ENCODE measurements at regions not wholly inside any gene's neighbourhood (a gene's known extent, or its start where the extent isn't known, plus 50 kb on each side); places are given as distances from the start of the nearest gene placed in this dataset.

GRCh38 chr9:107700847-107701246, 211.3 kb upstream of the KLF4 start:
- Histone ChIP-seq H2AFZ (ENCODE audit: low read depth, low read length) (no peak overlapping the region), H3K9me3 (ENCODE audit: insufficient read depth, low read length) (no peaks in the 10 kb centered on the region), H4K20me1 (ENCODE audit: insufficient read depth, low read length) (no peaks in the 10 kb centered on the region), H3K4me2 (ENCODE audit: low read length) (no peak overlapping the region), H3K36me3 (replicated peaks; ENCODE audit: low read depth, low read length) (no peaks in the 10 kb centered on the region), H3K27me3 (ENCODE audit: low read depth, low read length) (peaks cover 5% of the 10 kb centered on the region), H3K4me3 (ENCODE audit: low read length) (no peak overlapping the region), H3K79me2 (ENCODE audit: low read length) (no peaks in the 10 kb centered on the region), H3K9ac (ENCODE audit: low read length) (no peak overlapping the region), H3K27ac (ENCODE audit: low read length) (no peak overlapping the region), H3K4me1 (ENCODE audit: low read length) (no peaks in the 10 kb centered on the region)
- TF ChIP-seq EZH2phosphoT487 (IDR thresholded peaks at IDR 0.05; ENCODE audit: low read depth) (no peak), CTCF (IDR thresholded peaks at IDR 0.05; ENCODE audit: low read depth, low read length) (no peak)

GRCh38 chr9:107699231-107699630, 209.7 kb upstream of the KLF4 start:
- H3K9ac ChIP-seq (ENCODE audit: low read length): no peak overlapping the region
- H3K4me2 ChIP-seq (ENCODE audit: low read length): no peak overlapping the region
- TF ChIP-seq CTCF (IDR thresholded peaks at IDR 0.05; ENCODE audit: low read depth, low read length) (no peak), EZH2phosphoT487 (IDR thresholded peaks at IDR 0.05; ENCODE audit: low read depth) (no peak)
- H2AFZ ChIP-seq (ENCODE audit: low read depth, low read length): no peak overlapping the region
- no peaks in the 10 kb centered on the region for H3K36me3 ChIP-seq (replicated peaks; ENCODE audit: low read depth, low read length)
- no peaks in the 10 kb centered on the region for H4K20me1 ChIP-seq (ENCODE audit: insufficient read depth, low read length)
- H3K4me1 ChIP-seq (ENCODE audit: low read length): no peaks in the 10 kb centered on the region
- H3K27ac ChIP-seq (ENCODE audit: low read length): no peak overlapping the region
- no peaks in the 10 kb centered on the region for H3K79me2 ChIP-seq (ENCODE audit: low read length)
- no peak overlapping the region for H3K4me3 ChIP-seq (ENCODE audit: low read length)
- no peaks in the 10 kb centered on the region for H3K27me3 ChIP-seq (ENCODE audit: low read depth, low read length)
- no peaks in the 10 kb centered on the region for H3K9me3 ChIP-seq (ENCODE audit: insufficient read depth, low read length)

GRCh38 chr9:107698779-107699178, 209.2 kb upstream of the KLF4 start:
- Histone ChIP-seq H3K79me2 (ENCODE audit: low read length) (no peaks in the 10 kb centered on the region), H3K36me3 (replicated peaks; ENCODE audit: low read depth, low read length) (no peaks in the 10 kb centered on the region), H3K27ac (ENCODE audit: low read length) (no peak overlapping the region), H3K9me3 (ENCODE audit: insufficient read depth, low read length) (no peaks in the 10 kb centered on the region), H4K20me1 (ENCODE audit: insufficient read depth, low read length) (no peaks in the 10 kb centered on the region), H3K27me3 (ENCODE audit: low read depth, low read length) (no peaks in the 10 kb centered on the region; the same call in 1 of the 2 replicates), H3K4me2 (ENCODE audit: low read length) (no peak overlapping the region), H3K4me3 (ENCODE audit: low read length) (no peak overlapping the region), H3K4me1 (ENCODE audit: low read length) (no peaks in the 10 kb centered on the region), H2AFZ (ENCODE audit: low read depth, low read length) (no peak overlapping the region), H3K9ac (ENCODE audit: low read length) (no peak overlapping the region)
- TF ChIP-seq CTCF (IDR thresholded peaks at IDR 0.05; ENCODE audit: low read depth, low read length): no peak
- no peak for TF ChIP-seq EZH2phosphoT487 (IDR thresholded peaks at IDR 0.05; ENCODE audit: low read depth)

- Histone ChIP-seq H3K27ac (ENCODE audit: low read length) (no peak overlapping the region), H2AFZ (ENCODE audit: low read depth, low read length) (no peak overlapping the region), H4K20me1 (ENCODE audit: insufficient read depth, low read length) (no peaks in the 10 kb centered on the region), H3K36me3 (replicated peaks; ENCODE audit: low read depth, low read length) (no peaks in the 10 kb centered on the region), H3K9ac (ENCODE audit: low read length) (no peak overlapping the region), H3K4me3 (ENCODE audit: low read length) (no peak overlapping the region), H3K9me3 (ENCODE audit: insufficient read depth, low read length) (no peaks in the 10 kb centered on the region), H3K27me3 (ENCODE audit: low read depth, low read length) (peaks cover 6% of the 10 kb centered on the region; the same call in 1 of the 2 replicates), H3K4me1 (ENCODE audit: low read length) (no peaks in the 10 kb centered on the region), H3K79me2 (ENCODE audit: low read length) (no peaks in the 10 kb centered on the region), H3K4me2 (ENCODE audit: low read length) (no peak overlapping the region)
- no peak for TF ChIP-seq CTCF (IDR thresholded peaks at IDR 0.05; ENCODE audit: low read depth, low read length)
- no peak for TF ChIP-seq EZH2phosphoT487 (IDR thresholded peaks at IDR 0.05; ENCODE audit: low read depth)
These were observed 206.7 kb upstream of the KLF4 start for GRCh38 chr9:107696302-107696701.
